HepG2 (cell line): ENCODE measurements at regions not wholly inside any gene's neighbourhood (a gene's known extent, or its start where the extent isn't known, plus 50 kb on each side); places are given as distances from the start of the nearest gene placed in this dataset.
A peak's percentile ranks its signal among the peaks of the same experiment; 100 is the strongest.

Experiments
- ATAC-seq: fragments of 200-7000 bp; cut with Tn5 transposase; 3 replicates; pipeline ENCODE4 v1.9.1; 2020; ENCODE audit warnings: mild to moderate bottlenecking, moderate library complexity
- BruUV-seq: library from RNA; stranded (reverse); fragments of 400-500 nt; replicated peaks from 2 replicates; lab custom pipeline; 2021; lab: Mats Ljungman, UMichigan
- CTCF ChIA-PET: fragments of 300-600 bp; formaldehyde crosslinking; extraction: SDS; loops from one replicate; lab custom pipeline; 2021; ENCODE audit warnings: low total read pairs, inconsistent platforms, low intra/inter-chr PET ratio; lab: Yijun Ruan, JAX
- POLR2A ChIA-PET: fragments of 350-600 bp; sonication (Branson Sonifier 250); formaldehyde crosslinking; loops from one replicate; lab custom pipeline; 2020; ENCODE audit warnings: antibody characterized with exemption, inconsistent platforms; lab: Yijun Ruan, JAX
- DNase-seq: peaks from one replicate; pipeline ENCODE4 v3.0.0-alpha.2; 2015; ENCODE audit warnings: low spot score
- FAIRE-seq: peaks from 3 replicates; lab custom pipeline; 2011; peaks lifted over from hg19 to GRCh38; lab: Jason Lieb, UNC
- H2AFZ ChIP-seq: one replicate; pipeline ENCODE4 v1.6.1; 2011; ENCODE audit warnings: low read length, inconsistent platforms
- H3K27ac ChIP-seq: fragments of 300-600 bp; 3 replicates; pipeline ENCODE4 v1.8.0; 2011; ENCODE audit warnings: mixed run types, mild to moderate bottlenecking, mixed read lengths, low read length, inconsistent platforms; ENCODE audit not compliant: insufficient read depth; ENCODE audit errors: extremely low read length
- H3K27me3 ChIP-seq, 2 experiments: fragments of 200-600 bp in 1 of 2; 2 replicates in 1 of 2; 3 replicates in 1 of 2; pipeline versions ENCODE4 v1.6.0 to v1.8.0; 2011; ENCODE audit warnings: low read length in 2 of 2, mild to moderate bottlenecking in 2 of 2, moderate library complexity in 2 of 2, inconsistent platforms in 1 of 2; ENCODE audit not compliant: insufficient read depth in 2 of 2, control insufficient read depth in 1 of 2
- H3K36me3 ChIP-seq, 2 experiments: fragments of 200-600 bp in 1 of 2; replicated peaks in 1 of 2; 2 replicates in 1 of 2; 3 replicates in 1 of 2; pipeline versions ENCODE4 v1.5.1 to v1.8.0; 2011; ENCODE audit warnings: low read length in 2 of 2, inconsistent platforms in 1 of 2; ENCODE audit not compliant: insufficient read depth in 2 of 2, control insufficient read depth in 1 of 2
- H3K4me1 ChIP-seq: 2 replicates; pipeline ENCODE4 v1.5.1; 2012; ENCODE audit warnings: low read length, inconsistent platforms; ENCODE audit not compliant: insufficient read depth
- H3K4me2 ChIP-seq: 2 replicates; pipeline ENCODE4 v1.6.0; 2011; ENCODE audit warnings: low read depth, low read length, inconsistent platforms
- H3K4me3 ChIP-seq, 3 experiments: fragments of 200-600 bp in 1 of 3; sonication (generic), shearing (Covaris generic) in 1 of 3; replicated peaks in 1 of 3; 2 replicates each; pipeline ENCODE4 v1.5.1; 2011 to 2016; ENCODE audit warnings: low read length in 3 of 3, inconsistent platforms in 2 of 3, low read depth in 2 of 3, mild to moderate bottlenecking in 2 of 3, control low read depth in 1 of 3, mixed read lengths in 1 of 3; ENCODE audit not compliant: insufficient read depth in 1 of 3
- H3K79me2 ChIP-seq: one replicate; pipeline ENCODE4 v1.6.1; 2011; ENCODE audit warnings: low read length, inconsistent platforms; ENCODE audit not compliant: insufficient read depth
- H3K9ac ChIP-seq: 2 replicates; pipeline ENCODE4 v1.6.0; 2011; ENCODE audit warnings: mild to moderate bottlenecking, low read depth, low read length, inconsistent platforms; ENCODE audit not compliant: insufficient read depth
- H3K9me3 ChIP-seq: 2 replicates; pipeline ENCODE4 v1.5.1; 2012; ENCODE audit warnings: mild to moderate bottlenecking, low read length
- H4K20me1 ChIP-seq: 2 replicates; pipeline ENCODE4 v1.6.0; 2011; ENCODE audit warnings: inconsistent platforms, mild to moderate bottlenecking, low read length, moderate library complexity; ENCODE audit not compliant: insufficient read depth
- ATF7 ChIP-seq, 2 experiments: fragments of 450-650 bp in 1 of 2; sonication (generic) in 1 of 2; formaldehyde crosslinking in 1 of 2; IDR thresholded peaks; 2 replicates each; pipeline versions ENCODE4 v1.4.0 to v1.6.1; 2016 to 2020; ENCODE audit warnings: antibody characterized with exemption in 1 of 2, mild to moderate bottlenecking in 1 of 2, missing genetic modification reagents in 1 of 2
- CEBPG ChIP-seq: IDR thresholded peaks from 2 replicates; pipeline ENCODE4 v1.6.1; 2016
- MAFF ChIP-seq: IDR thresholded peaks from 2 replicates; pipeline ENCODE4 v1.6.1; 2011; ENCODE audit warnings: low read depth, low read length, improper control_type of control experiment
- MTF1 ChIP-seq: sonication (generic); formaldehyde crosslinking; IDR thresholded peaks from 2 replicates; pipeline ENCODE4 v1.5.0; 2020; ENCODE audit warnings: missing genetic modification reagents
- RBM39 ChIP-seq: fragments of 200-400 bp; formaldehyde crosslinking; IDR thresholded peaks from one replicate; pipeline ENCODE4 v1.6.1; 2018; ENCODE audit warnings: antibody characterized with exemption, mild to moderate bottlenecking, low read depth, low read length; ENCODE audit not compliant: poor library complexity, severe bottlenecking
- RFX1 ChIP-seq: fragments of 450-650 bp; IDR thresholded peaks from 2 replicates; pipeline ENCODE4 v1.6.1; 2017
- TEAD3 ChIP-seq: optimal IDR thresholded peaks from 2 replicates; pipeline ENCODE3; 2016; ENCODE audit warnings: borderline replicate concordance
- TEF ChIP-seq: sonication (generic); formaldehyde crosslinking; IDR thresholded peaks from 2 replicates; pipeline ENCODE4 v1.5.0; 2020; ENCODE audit warnings: missing genetic modification reagents
- ZNF407 ChIP-seq: sonication (generic); formaldehyde crosslinking; IDR thresholded peaks from one replicate; pipeline ENCODE4 v1.5.1; 2020; ENCODE audit warnings: mild to moderate bottlenecking, missing genetic modification reagents; ENCODE audit errors: not compliant biosample characterization
- ZNF788 ChIP-seq: sonication (generic); formaldehyde crosslinking; IDR thresholded peaks from 2 replicates; pipeline ENCODE4 v1.5.0; 2020; ENCODE audit warnings: mild to moderate bottlenecking, missing genetic modification reagents, borderline replicate concordance
- ZSCAN31 ChIP-seq: sonication (generic); formaldehyde crosslinking; IDR thresholded peaks from 2 replicates; pipeline ENCODE4 v1.5.0; 2020; ENCODE audit warnings: low read depth, mild to moderate bottlenecking, missing genetic modification reagents
- whole genome bisulfite sequencing: methylation state at CpG from one replicate; pipeline ENCODE4 v1.1.6; 2017; ENCODE audit warnings: low lambda C conversion rate; 5-methylcytosine and 5-hydroxymethylcytosine counted together
- in situ Hi-C: cut with HindIII; loops from 2 replicates; pipeline ENCODE4 v1.10.0; 2017; ENCODE audit warnings: low pct_unique_long_range_greater_than_20kb; ENCODE audit not compliant: extremely low pct_ligation_motif_present
- intact Hi-C: fragments of 100-400 bp; cut with micrococcal nuclease; formaldehyde crosslinking; loops from one replicate; pipeline ENCODE4 v1.10.0; 2022; ENCODE audit not compliant: unreplicated experiment

- ChIA-PET CTCF (no interaction called here), POLR2A (interaction anchor here (0.6 kb wide), 1 partner anchor 59 kb away, joined by 3 read pairs; no protein-coding TSS in a partner anchor)
- Histone ChIP-seq H3K4me2 (no peak overlapping the region), H3K79me2 (no peaks in the 10 kb centered on the region), H3K4me1 (peaks cover 31% of the 10 kb centered on the region), H3K27me3 (no peaks in the 10 kb centered on the region), H3K27ac (no peak overlapping the region), H4K20me1 (no peaks in the 10 kb centered on the region), H3K36me3 (no peaks in the 10 kb centered on the region), H2AFZ (no peak overlapping the region), H3K9ac (no peak overlapping the region), H3K9me3 (no peaks in the 10 kb centered on the region), H3K4me3 (no peak overlapping the region)
- ATAC-seq = no peak
- DNase-seq = no peak
- no peak for FAIRE-seq
- TF ChIP-seq ATF7 (IDR thresholded peaks at IDR 0.05) = peak; percentile 51; the same call in 1 of the 2 replicates
- no peak for TF ChIP-seq ATF7 (CRISPR knock-in tag; IDR thresholded peaks at IDR 0.05)
- no peak for TF ChIP-seq TEF (CRISPR knock-in tag)
- TF ChIP-seq CEBPG (CRISPR knock-in tag) = 0 out of 2 replicates have a peak, but pooled peaks have one; percentile 4
- intact Hi-C loops (no loop called here), in situ Hi-C loops (no loop called here)
- no TSS peak for BruUV-seq
- WGBS = 73% methylated on average over 1 of the region's 1 CpG
These were observed 112.9 kb upstream of the F3 start for GRCh38 chr1:94654459-94654858.

- no peaks in the 10 kb centered on the region for H3K79me2 ChIP-seq
- H3K36me3 ChIP-seq = no peaks in the 10 kb centered on the region
- ATAC-seq (peak; percentile 38), FAIRE-seq (no peak), DNase-seq (peak; percentile 23)
- no peak overlapping the region for H2AFZ ChIP-seq
- no peak overlapping the region for H3K9ac ChIP-seq
- no TSS peak for BruUV-seq
- ChIA-PET POLR2A (no interaction called here), CTCF (no interaction called here)
- no peak overlapping the region for H3K4me3 ChIP-seq
- H4K20me1 ChIP-seq = no peaks in the 10 kb centered on the region
- no peak overlapping the region for H3K4me2 ChIP-seq
- intact Hi-C loops = no loop called here
- H3K27me3 ChIP-seq = no peaks in the 10 kb centered on the region
- in situ Hi-C loops = no loop called here
- H3K9me3 ChIP-seq = no peaks in the 10 kb centered on the region
- no peak overlapping the region for H3K27ac ChIP-seq
- 0% methylated on average over 1 of the region's 1 CpG for WGBS
- peaks cover 31% of the 10 kb centered on the region for H3K4me1 ChIP-seq
- peak; percentile 20 for TF ChIP-seq TEAD3 (CRISPR knock-in tag)
- no peak for TF ChIP-seq RBM39
- TF ChIP-seq ZNF407 = no peak
- TF ChIP-seq MTF1 (CRISPR knock-in tag) = no peak
- no peak for TF ChIP-seq RFX1
- no peak for TF ChIP-seq MAFF
- TF ChIP-seq ZNF788 = no peak
- TF ChIP-seq ZSCAN31 (CRISPR knock-in tag) = no peak
These were observed 112.5 kb upstream of the F3 start for GRCh38 chr1:94654031-94654430.
